Ovary (tissue), 7 donors: ENCODE measurements at regions not wholly inside any gene's neighbourhood (a gene's known extent, or its start where the extent isn't known, plus 50 kb on each side); places are given as distances from the start of the nearest gene placed in this dataset.

Source experiments
- DNase-seq, 5 donors: peaks; one replicate each; pipeline ENCODE4 v3.0.0-alpha.2; 2019 to 2020
- H3K27ac ChIP-seq, 2 donors: fragments of 200-600 bp; one replicate each; pipeline versions ENCODE4 v1.5.1 to v1.8.0; 2019 to 2022
- H3K27me3 ChIP-seq: fragments of 200-600 bp; one replicate; pipeline ENCODE4 v1.8.0; 2022
- H3K36me3 ChIP-seq: fragments of 200-600 bp; sonication (generic); one replicate; pipeline ENCODE4 v1.5.1; 2019
- H3K4me1 ChIP-seq: one replicate; pipeline ENCODE4 v1.8.1; 2013; ENCODE audit warnings: mild to moderate bottlenecking, moderate library complexity; ENCODE audit not compliant: insufficient read depth
- H3K4me3 ChIP-seq: fragments of 200-600 bp; sonication (generic); one replicate; pipeline ENCODE4 v1.5.1; 2017
- H3K9me3 ChIP-seq, 2 donors: fragments of 200-600 bp in 1 of 2; sonication (generic) in 1 of 2; one replicate each; pipeline versions ENCODE4 v1.5.1 to v1.8.1; 2013 to 2019; ENCODE audit warnings: mild to moderate bottlenecking in 1 of 2, moderate library complexity in 1 of 2
- EP300 ChIP-seq: sonication (generic); formaldehyde crosslinking; IDR thresholded peaks from one replicate; pipeline ENCODE4 v1.6.1; 2017; ENCODE audit warnings: antibody characterized with exemption
- POLR2A ChIP-seq: fragments of 450-650 bp; IDR thresholded peaks from one replicate; pipeline ENCODE4 v1.6.1; 2017; ENCODE audit warnings: antibody characterized with exemption, mild to moderate bottlenecking, moderate library complexity
- WGBS, 3 donors: extraction: QIAGEN DNeasy Blood & Tissue Kit in 1 of 3; methylation state at CpG; one replicate each; pipeline versions ENCODE4 v1.1.5 to v1.1.7; 2013 to 2017; 5-methylcytosine and 5-hydroxymethylcytosine counted together
- intact Hi-C, 4 donors: fragments of 100-400 bp; cut with DNase I; formaldehyde crosslinking; loops; one replicate each; pipeline versions ENCODE4 v1.11.0 to v1.15.1; 2022 to 2023
- TF ChIP-seq, protein P1 (sequence below), 3 donors: fragments of 450-650 bp in 2 of 3; fragments of 200-600 bp in 1 of 3; IDR thresholded peaks; one replicate each; pipeline versions ENCODE4 v1.5.1 to v1.8.0; 2016 to 2022; ENCODE audit warnings: antibody characterized with exemption in 3 of 3, mild to moderate bottlenecking in 1 of 3
- donor health status: DM: no; HTN: no; CAD: no; lungs with moderate emphysema.
- donor health status: DM: no; HTN: no; CAD: no.
- donor health status: Bipolar disorder and iron deficiency.
- donor health status: DM: no; HTN: no; CAD: no.
- donor health status: DM: yes; HTN: yes; CAD: no.

DNA sequence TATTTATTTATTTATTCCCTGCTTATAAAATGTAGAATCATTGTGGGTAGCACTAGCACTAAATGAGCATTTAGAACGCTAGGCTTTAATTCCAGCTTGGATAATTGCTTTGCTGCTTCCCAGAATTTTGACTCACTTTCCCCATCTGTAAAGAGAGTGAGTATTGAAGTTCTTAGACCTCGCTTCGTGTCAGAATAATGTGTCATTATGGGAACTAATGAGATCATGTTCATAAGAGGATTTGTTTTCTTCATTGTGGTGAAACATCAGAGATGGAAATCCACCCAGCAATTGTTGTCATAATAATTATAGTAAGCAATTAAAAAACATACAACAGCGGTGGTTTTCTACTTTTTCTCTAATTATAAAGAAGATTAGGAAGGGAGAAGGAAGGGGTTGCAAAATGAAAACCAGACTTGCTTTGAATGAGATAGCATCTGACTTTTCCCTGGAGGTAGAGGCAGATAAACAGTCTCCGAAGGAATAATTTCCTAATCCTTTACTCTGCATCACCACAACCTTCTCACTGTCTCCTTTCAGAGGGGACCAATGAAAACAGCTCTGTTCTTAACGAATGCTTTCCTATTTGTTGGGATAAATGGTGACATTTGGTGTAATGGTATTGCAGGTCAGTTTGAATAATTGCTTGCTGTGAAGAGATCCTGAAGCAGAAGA lies 86.8 kb upstream of the ARHGAP5 start:
- no peak overlapping the region for H3K4me3 ChIP-seq
- TF ChIP-seq EP300: no peak
- no peaks in the 10 kb centered on the region for H3K27me3 ChIP-seq
- WGBS, 3 donors: 40 to 55% (median 47%) methylated on average over 6 of the region's 6 CpGs
- no peak overlapping the region for H3K27ac ChIP-seq
- no peaks in the 10 kb centered on the region for H3K4me1 ChIP-seq
- H3K9me3 ChIP-seq: no peaks in the 10 kb centered on the region
- DNase-seq: no peak
- intact Hi-C loops: no loop called here
- no peaks in the 10 kb centered on the region for H3K36me3 ChIP-seq

DNA sequence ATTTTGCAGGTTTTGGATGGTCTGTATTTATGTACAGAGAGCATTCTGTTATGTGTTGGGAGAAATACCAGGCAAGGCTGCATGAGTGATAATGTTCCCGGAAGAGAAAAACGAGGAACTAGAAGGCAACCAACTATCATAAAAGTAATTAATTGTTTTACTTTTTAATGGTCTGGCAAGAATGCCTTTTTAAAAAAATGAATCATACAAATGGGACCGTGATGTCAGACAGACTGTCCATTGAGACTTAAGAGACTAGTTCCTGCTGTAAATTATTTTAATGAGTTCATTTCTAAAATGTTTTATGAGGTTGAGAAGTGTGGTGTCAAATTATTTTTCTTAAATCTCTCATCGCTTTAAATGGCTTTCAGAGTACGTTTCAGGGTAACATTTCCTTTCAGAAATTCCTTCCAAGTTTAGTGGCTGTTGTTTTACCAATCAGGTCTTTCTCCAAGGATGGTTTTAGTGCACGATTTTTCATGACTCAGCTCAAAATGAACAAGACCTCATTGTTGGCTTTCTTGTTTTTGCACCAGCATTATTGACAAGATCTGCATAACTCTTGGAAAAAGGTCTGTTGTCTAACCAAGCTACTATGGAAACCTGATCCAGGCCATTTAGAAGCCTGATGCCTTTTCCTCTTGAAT lies 86.1 kb upstream of the ARHGAP5 start:
- no peaks in the 10 kb centered on the region for H3K9me3 ChIP-seq
- no peaks in the 10 kb centered on the region for H3K36me3 ChIP-seq
- no peak overlapping the region for H3K4me3 ChIP-seq
- H3K27me3 ChIP-seq: no peaks in the 10 kb centered on the region
- WGBS, 3 donors: 18 to 26% (median 19%) methylated on average over 6 of the region's 6 CpGs
- no peak for DNase-seq
- TF ChIP-seq EP300 (no peak), POLR2A (no peak)
- TF ChIP-seq, protein P1, sequence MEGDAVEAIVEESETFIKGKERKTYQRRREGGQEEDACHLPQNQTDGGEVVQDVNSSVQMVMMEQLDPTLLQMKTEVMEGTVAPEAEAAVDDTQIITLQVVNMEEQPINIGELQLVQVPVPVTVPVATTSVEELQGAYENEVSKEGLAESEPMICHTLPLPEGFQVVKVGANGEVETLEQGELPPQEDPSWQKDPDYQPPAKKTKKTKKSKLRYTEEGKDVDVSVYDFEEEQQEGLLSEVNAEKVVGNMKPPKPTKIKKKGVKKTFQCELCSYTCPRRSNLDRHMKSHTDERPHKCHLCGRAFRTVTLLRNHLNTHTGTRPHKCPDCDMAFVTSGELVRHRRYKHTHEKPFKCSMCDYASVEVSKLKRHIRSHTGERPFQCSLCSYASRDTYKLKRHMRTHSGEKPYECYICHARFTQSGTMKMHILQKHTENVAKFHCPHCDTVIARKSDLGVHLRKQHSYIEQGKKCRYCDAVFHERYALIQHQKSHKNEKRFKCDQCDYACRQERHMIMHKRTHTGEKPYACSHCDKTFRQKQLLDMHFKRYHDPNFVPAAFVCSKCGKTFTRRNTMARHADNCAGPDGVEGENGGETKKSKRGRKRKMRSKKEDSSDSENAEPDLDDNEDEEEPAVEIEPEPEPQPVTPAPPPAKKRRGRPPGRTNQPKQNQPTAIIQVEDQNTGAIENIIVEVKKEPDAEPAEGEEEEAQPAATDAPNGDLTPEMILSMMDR (IDR thresholded peaks at IDR 0.05): no peak
- intact Hi-C loops: no loop called here
- no peak overlapping the region for H3K27ac ChIP-seq
- H3K4me1 ChIP-seq: no peaks in the 10 kb centered on the region

DNA sequence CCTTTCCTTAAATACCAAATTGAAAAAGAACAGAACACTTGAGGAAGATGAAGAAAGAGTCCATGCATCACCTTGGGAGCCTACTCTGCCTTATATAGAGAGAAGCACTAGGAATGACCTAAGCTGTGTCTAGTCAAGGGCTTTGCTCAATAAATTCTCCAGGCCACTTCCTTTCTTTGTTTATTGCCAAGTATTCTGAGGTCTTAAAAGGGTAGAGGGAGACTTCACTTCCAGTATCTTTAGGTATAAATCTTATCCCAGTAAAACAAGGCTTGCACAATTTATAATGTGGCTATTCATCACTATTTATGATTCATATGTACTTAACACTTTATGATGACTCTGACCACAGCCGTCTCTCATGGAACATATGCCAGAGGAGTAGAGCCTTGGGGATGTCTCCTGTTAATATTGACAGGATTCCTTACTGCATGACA lies 85.1 kb upstream of the ARHGAP5 start:
- Histone ChIP-seq H3K4me3 (no peak overlapping the region), H3K36me3 (no peaks in the 10 kb centered on the region), H3K27ac (no peak overlapping the region), H3K9me3 (no peaks in the 10 kb centered on the region), H3K27me3 (no peaks in the 10 kb centered on the region), H3K4me1 (no peaks in the 10 kb centered on the region)
- intact Hi-C loops: no loop called here
- 41 to 76% (median 65%) methylated on average over 1 of the region's 1 CpG for WGBS, 3 donors
- DNase-seq: no peak
- TF ChIP-seq, protein P1 (IDR thresholded peaks at IDR 0.05): no peak
- TF ChIP-seq EP300 (no peak), POLR2A (no peak)

- no peak overlapping the region for H3K27ac ChIP-seq
- H3K9me3 ChIP-seq: no peaks in the 10 kb centered on the region
- WGBS, 3 donors: 65 to 85% (median 69%) methylated on average over 3 of the region's 3 CpGs
- TF ChIP-seq POLR2A (no peak), EP300 (no peak)
- TF ChIP-seq, protein P1 (IDR thresholded peaks at IDR 0.05): no peak
- DNase-seq: no peak
- H3K27me3 ChIP-seq: no peaks in the 10 kb centered on the region
- intact Hi-C loops: no loop called here
- H3K4me1 ChIP-seq: no peaks in the 10 kb centered on the region
- H3K36me3 ChIP-seq: no peaks in the 10 kb centered on the region
- H3K4me3 ChIP-seq: no peak overlapping the region
These were observed 83.6 kb upstream of the ARHGAP5 start for GRCh38 chr14:31993521-31993951.

GRCh38 chr14:31994391-31995033 lies 82.6 kb upstream of the ARHGAP5 start:
- intact Hi-C loops: no loop called here
- no peaks in the 10 kb centered on the region for H3K36me3 ChIP-seq
- H3K9me3 ChIP-seq: no peaks in the 10 kb centered on the region
- TF ChIP-seq EP300 (no peak), POLR2A (no peak)
- 49 to 68% (median 51%) methylated on average over 3 of the region's 3 CpGs for WGBS, 3 donors
- H3K4me1 ChIP-seq: no peaks in the 10 kb centered on the region
- no peak overlapping the region for H3K4me3 ChIP-seq
- no peaks in the 10 kb centered on the region for H3K27me3 ChIP-seq
- no peak overlapping the region for H3K27ac ChIP-seq
- DNase-seq: no peak
